Fibroblast of skin of abdomen (primary cell): ENCODE measurements at regions not wholly inside any gene's neighbourhood (a gene's known extent, or its start where the extent isn't known, plus 50 kb on each side); places are given as distances from the start of the nearest gene placed in this dataset.
"Not testable (repeated sequence)": the region's sequence is repeated elsewhere in the genome, so short reads cannot be mapped to it uniquely, and the experiment has no call there.

Experiments used
- DNase-seq: peaks from one replicate; pipeline ENCODE4 v3.0.0-alpha.2; 2013

GRCh38 chr3:181329024-181329423, 339.5 kb upstream of the DNAJC19 start:
- DNase-seq = no peak

GRCh38 chr3:181328346-181328745, 338.8 kb upstream of the DNAJC19 start:
- DNase-seq = no peak

- DNase-seq = no peak
These were observed 337.8 kb upstream of the DNAJC19 start for GRCh38 chr3:181327349-181327748.

- peak; percentile 18 for DNase-seq
These were observed 337.2 kb upstream of the DNAJC19 start for GRCh38 chr3:181326637-181327223.

- DNase-seq = not testable (repeated sequence)
These were observed 335.0 kb upstream of the DNAJC19 start for GRCh38 chr3:181324516-181324915.

GRCh38 chr3:181318321-181318720, 328.8 kb upstream of the DNAJC19 start:
- no peak for DNase-seq

GRCh38 chr3:181317508-181317907, 328.0 kb upstream of the DNAJC19 start:
- no peak for DNase-seq

- DNase-seq = peak; percentile 26
These were observed 326.9 kb upstream of the DNAJC19 start for GRCh38 chr3:181316482-181316881.

GRCh38 chr3:181313335-181313734, 323.8 kb upstream of the DNAJC19 start:
- DNase-seq = no peak

- DNase-seq = no peak
These were observed 321.6 kb upstream of the DNAJC19 start for GRCh38 chr3:181311186-181311585.

- DNase-seq = no peak
These were observed 313.4 kb upstream of the DNAJC19 start for GRCh38 chr3:181302960-181303359.

GRCh38 chr3:181300033-181300432, 310.5 kb upstream of the DNAJC19 start:
- DNase-seq = no peak

GRCh38 chr3:181298421-181298820, 308.9 kb upstream of the DNAJC19 start:
- peak; percentile 31 for DNase-seq

- peak; percentile 40 for DNase-seq
These were observed 303.4 kb upstream of the DNAJC19 start for GRCh38 chr3:181292984-181293383.

- DNase-seq = no peak
These were observed 301.4 kb upstream of the DNAJC19 start for GRCh38 chr3:181290941-181291340.

GRCh38 chr3:181289306-181289705, 299.8 kb upstream of the DNAJC19 start:
- DNase-seq = no peak

GRCh38 chr3:181288145-181288544, 298.6 kb upstream of the DNAJC19 start:
- DNase-seq = no peak

GRCh38 chr3:181279239-181279565, 289.7 kb upstream of the DNAJC19 start:
- no peak for DNase-seq

- no peak for DNase-seq
These were observed 289.1 kb upstream of the DNAJC19 start for GRCh38 chr3:181278468-181279238.

GRCh38 chr3:181276358-181276896, 286.9 kb upstream of the DNAJC19 start:
- no peak for DNase-seq

GRCh38 chr3:181274025-181274424, 284.5 kb upstream of the DNAJC19 start:
- DNase-seq = no peak

- no peak for DNase-seq
These were observed 277.8 kb upstream of the DNAJC19 start for GRCh38 chr3:181267312-181267711.

- no peak for DNase-seq
These were observed 276.3 kb upstream of the DNAJC19 start for GRCh38 chr3:181265750-181266333.

- peak; percentile 7 for DNase-seq
These were observed 274.9 kb upstream of the DNAJC19 start for GRCh38 chr3:181264486-181264885.
